SK-N-SH (cell line): ENCODE measurements at regions not wholly inside any gene's neighbourhood (a gene's known extent, or its start where the extent isn't known, plus 50 kb on each side); places are given as distances from the start of the nearest gene placed in this dataset.

ENCODE experiments used
- CTCF ChIA-PET: fragments of 300-600, 350-600 bp; formaldehyde crosslinking; extraction: SDS; loops from one replicate; lab custom pipeline; 2021; lab: Yijun Ruan, JAX
- POLR2A ChIA-PET: fragments of 350-600 bp; sonication (Branson Sonifier 250); formaldehyde crosslinking; extraction: SDS; loops from one replicate; lab custom pipeline; 2020; ENCODE audit warnings: antibody characterized with exemption, inconsistent platforms; lab: Yijun Ruan, JAX
- DNase-seq: peaks from one replicate; pipeline ENCODE4 v3.0.0; 2012
- H2AFZ ChIP-seq: fragments of 200-600 bp; sonication (generic); 2 replicates; pipeline ENCODE4 v1.8.1; 2016; ENCODE audit warnings: antibody characterized with exemption, mild to moderate bottlenecking, low read depth
- H3F3A ChIP-seq: fragments of 200-600 bp; sonication (generic); replicated peaks from 2 replicates; pipeline ENCODE3; 2016; ENCODE audit warnings: antibody characterized with exemption, mild to moderate bottlenecking; ENCODE audit not compliant: insufficient read depth
- H3K27ac ChIP-seq, 2 experiments: fragments of 200-500 bp in 1 of 2; fragments of 200-600 bp in 1 of 2; sonication (Bioruptor generic) in 1 of 2; sonication (generic), shearing (Covaris generic) in 1 of 2; 2 replicates each; pipeline versions ENCODE4 v1.5.1 to v1.6.1; 2014 to 2016; ENCODE audit warnings: low read depth in 2 of 2, inconsistent platforms in 1 of 2, low read length in 1 of 2, mild to moderate bottlenecking in 1 of 2, mixed read lengths in 1 of 2
- H3K27me3 ChIP-seq: fragments of 200-600 bp; sonication (generic), shearing (Covaris generic); 2 replicates; pipeline ENCODE4 v1.6.1; 2016; ENCODE audit warnings: mixed run types; ENCODE audit not compliant: insufficient read depth
- H3K36me3 ChIP-seq, 2 experiments: fragments of 200-500 bp in 1 of 2; fragments of 200-600 bp in 1 of 2; sonication (Bioruptor generic) in 1 of 2; sonication (generic) in 1 of 2; replicated peaks in 1 of 2; 2 replicates each; pipeline versions ENCODE3 to v1.5.1; 2014 to 2016; ENCODE audit warnings: low read length in 1 of 2, mild to moderate bottlenecking in 1 of 2; ENCODE audit not compliant: insufficient read depth in 2 of 2, control insufficient read depth in 1 of 2
- H3K4me1 ChIP-seq, 2 experiments: fragments of 200-500 bp in 1 of 2; fragments of 200-600 bp in 1 of 2; sonication (Bioruptor generic) in 1 of 2; sonication (generic), shearing (Covaris generic) in 1 of 2; 2 replicates each; pipeline versions ENCODE4 v1.5.1 to v1.6.1; 2014 to 2016; ENCODE audit warnings: low read depth in 1 of 2, low read length in 1 of 2, mixed run types in 1 of 2; ENCODE audit not compliant: insufficient read depth in 2 of 2, control insufficient read depth in 1 of 2
- H3K4me2 ChIP-seq: fragments of 200-600 bp; sonication (generic), shearing (Covaris generic); 2 replicates; pipeline ENCODE4 v1.6.1; 2017; ENCODE audit warnings: mixed run types
- H3K4me3 ChIP-seq, 2 experiments: fragments of 200-500 bp in 1 of 2; fragments of 200-600 bp in 1 of 2; sonication (Bioruptor generic) in 1 of 2; sonication (generic), shearing (Covaris generic) in 1 of 2; 2 replicates each; pipeline versions ENCODE4 v1.5.1 to v1.8.1; 2014 to 2016; ENCODE audit warnings: low read depth in 2 of 2, inconsistent platforms in 1 of 2, low read length in 1 of 2, mild to moderate bottlenecking in 1 of 2, mixed read lengths in 1 of 2, moderate library complexity in 1 of 2
- H3K79me2 ChIP-seq: fragments of 200-600 bp; sonication (generic); 2 replicates; pipeline ENCODE4 v1.8.1; 2017; ENCODE audit warnings: mild to moderate bottlenecking; ENCODE audit not compliant: insufficient read depth
- H3K9ac ChIP-seq: fragments of 200-600 bp; sonication (generic); 2 replicates; pipeline ENCODE4 v1.6.1; 2017; ENCODE audit warnings: mixed run types
- H3K9me2 ChIP-seq: fragments of 200-600 bp; sonication (generic); 2 replicates; pipeline ENCODE4 v1.6.1; 2017; ENCODE audit warnings: mixed run types
- H3K9me3 ChIP-seq: fragments of 200-600 bp; sonication (generic); 2 replicates; pipeline ENCODE4 v1.6.1; 2017; ENCODE audit warnings: mixed run types, mild to moderate bottlenecking, moderate library complexity
- H4K20me1 ChIP-seq: fragments of 200-600 bp; sonication (generic); 2 replicates; pipeline ENCODE4 v1.6.1; 2017; ENCODE audit warnings: mild to moderate bottlenecking, mixed run types; ENCODE audit not compliant: insufficient read depth
- EP300 ChIP-seq, 2 experiments: IDR thresholded peaks; 2 replicates each; pipeline versions ENCODE4 v1.4.0 to v1.6.1; 2012; ENCODE audit warnings: borderline replicate concordance in 1 of 2, low read depth in 1 of 2, low read length in 1 of 2
- GABPA ChIP-seq: IDR thresholded peaks from 2 replicates; pipeline ENCODE4 v1.4.0; 2012; ENCODE audit warnings: low read depth, mild to moderate bottlenecking
- GATA2 ChIP-seq: sonication (generic); formaldehyde crosslinking; IDR thresholded peaks from 2 replicates; pipeline ENCODE4 v1.5.0; 2020; ENCODE audit warnings: mild to moderate bottlenecking, missing genetic modification reagents
- NRF1 ChIP-seq: IDR thresholded peaks from 2 replicates; pipeline ENCODE4 v1.6.1; 2012; ENCODE audit warnings: low read depth, mild to moderate bottlenecking, low read length
- POLR2AphosphoS5 ChIP-seq: IDR thresholded peaks from 2 replicates; pipeline ENCODE4 v1.6.1; 2012; ENCODE audit warnings: low read depth, low read length
- RAD21 ChIP-seq: IDR thresholded peaks from 2 replicates; pipeline ENCODE4 v1.6.1; 2012; ENCODE audit warnings: mild to moderate bottlenecking, low read length
- RFX5 ChIP-seq: IDR thresholded peaks from 2 replicates; pipeline ENCODE4 v1.6.1; 2012; ENCODE audit warnings: mild to moderate bottlenecking, improper control_type of control experiment, low read length
- TAF1 ChIP-seq: IDR thresholded peaks from 2 replicates; pipeline ENCODE4 v1.6.1; 2012; ENCODE audit warnings: low read depth, mild to moderate bottlenecking, low read length, moderate library complexity, borderline replicate concordance
- YY1 ChIP-seq: IDR thresholded peaks from 2 replicates; pipeline ENCODE4 v1.4.0; 2012; ENCODE audit warnings: low read depth, mild to moderate bottlenecking
- whole genome bisulfite sequencing: methylation state at CpG from one replicate; pipeline ENCODE4 v1.1.6; 2017; ENCODE audit warnings: low lambda C conversion rate; 5-methylcytosine and 5-hydroxymethylcytosine counted together
- TF ChIP-seq, protein P1 (sequence below): fragments of 150-350 bp; IDR thresholded peaks from 2 replicates; pipeline ENCODE4 v1.6.1; 2017; ENCODE audit warnings: antibody characterized with exemption, low read length, low read depth, borderline replicate concordance
- TF ChIP-seq, protein P2 (sequence below): IDR thresholded peaks from 2 replicates; pipeline ENCODE4; 2012
- TF ChIP-seq, protein P3 (sequence below): IDR thresholded peaks from 2 replicates; pipeline ENCODE4 v1.4.0; 2012; ENCODE audit warnings: low read depth
- TF ChIP-seq, protein P4 (sequence below): fragments of 200-600 bp; sonication (generic); IDR thresholded peaks from 2 replicates; pipeline ENCODE4 v1.6.1; 2017; ENCODE audit warnings: antibody characterized with exemption, mild to moderate bottlenecking, moderate library complexity

DNA sequence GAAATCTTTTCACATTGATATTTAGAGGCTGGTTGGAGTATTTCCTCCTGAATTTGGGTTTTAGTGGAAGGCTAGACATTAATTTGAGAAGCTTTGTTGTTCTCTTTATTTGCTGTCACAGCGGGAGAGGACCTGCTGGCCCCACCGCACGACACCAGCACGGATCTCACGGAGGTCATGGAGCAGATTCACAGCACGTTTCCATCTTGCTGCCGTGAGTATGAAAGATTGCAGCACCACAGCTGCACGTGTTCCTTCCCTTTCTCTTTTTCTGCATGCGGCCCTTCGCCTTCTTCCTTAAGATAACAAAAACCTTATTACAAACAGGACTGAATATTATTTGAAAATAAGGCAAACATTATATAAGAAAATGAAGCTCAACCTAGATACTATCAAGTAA, 555.5 kb downstream of the UTRN start:
- H3K4me2 ChIP-seq: no peak overlapping the region
- H3K9me2 ChIP-seq: no peaks in the 10 kb centered on the region
- WGBS: 80% methylated on average over 10 of the region's 10 CpGs
- H3K79me2 ChIP-seq: no peaks in the 10 kb centered on the region
- H4K20me1 ChIP-seq: no peaks in the 10 kb centered on the region
- no peaks in the 10 kb centered on the region for H3K9me3 ChIP-seq
- no peak overlapping the region for H2AFZ ChIP-seq
- peaks cover 0 to 5% of the 10 kb centered on the region in 2 experiments; a peak in 1 of 4 replicates for H3K4me1 ChIP-seq
- peaks cover 4 to 16% of the 10 kb centered on the region in 2 experiments for H3K36me3 ChIP-seq
- no peaks in the 10 kb centered on the region for H3K27me3 ChIP-seq
- no peak for DNase-seq
- TF ChIP-seq RAD21 (no peak), RFX5 (no peak), POLR2AphosphoS5 (no peak), YY1 (no peak), NRF1 (no peak), TAF1 (no peak)
- TF ChIP-seq, protein P1, sequence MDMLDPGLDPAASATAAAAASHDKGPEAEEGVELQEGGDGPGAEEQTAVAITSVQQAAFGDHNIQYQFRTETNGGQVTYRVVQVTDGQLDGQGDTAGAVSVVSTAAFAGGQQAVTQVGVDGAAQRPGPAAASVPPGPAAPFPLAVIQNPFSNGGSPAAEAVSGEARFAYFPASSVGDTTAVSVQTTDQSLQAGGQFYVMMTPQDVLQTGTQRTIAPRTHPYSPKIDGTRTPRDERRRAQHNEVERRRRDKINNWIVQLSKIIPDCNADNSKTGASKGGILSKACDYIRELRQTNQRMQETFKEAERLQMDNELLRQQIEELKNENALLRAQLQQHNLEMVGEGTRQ: no peak
- TF ChIP-seq, protein P2, sequence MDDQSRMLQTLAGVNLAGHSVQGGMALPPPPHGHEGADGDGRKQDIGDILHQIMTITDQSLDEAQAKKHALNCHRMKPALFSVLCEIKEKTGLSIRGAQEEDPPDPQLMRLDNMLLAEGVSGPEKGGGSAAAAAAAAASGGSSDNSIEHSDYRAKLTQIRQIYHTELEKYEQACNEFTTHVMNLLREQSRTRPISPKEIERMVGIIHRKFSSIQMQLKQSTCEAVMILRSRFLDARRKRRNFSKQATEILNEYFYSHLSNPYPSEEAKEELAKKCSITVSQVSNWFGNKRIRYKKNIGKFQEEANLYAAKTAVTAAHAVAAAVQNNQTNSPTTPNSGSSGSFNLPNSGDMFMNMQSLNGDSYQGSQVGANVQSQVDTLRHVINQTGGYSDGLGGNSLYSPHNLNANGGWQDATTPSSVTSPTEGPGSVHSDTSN: no peak
- TF ChIP-seq, protein P3, sequence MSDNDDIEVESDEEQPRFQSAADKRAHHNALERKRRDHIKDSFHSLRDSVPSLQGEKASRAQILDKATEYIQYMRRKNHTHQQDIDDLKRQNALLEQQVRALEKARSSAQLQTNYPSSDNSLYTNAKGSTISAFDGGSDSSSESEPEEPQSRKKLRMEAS: no peak
- ChIA-PET POLR2A (no interaction called here), CTCF (interaction anchor here (0.7 kb wide), 1 partner anchor 111 kb away, joined by 3 read pairs; no protein-coding TSS in a partner anchor)
- H3K4me3 ChIP-seq: no peak overlapping the region
- no peak overlapping the region for H3K27ac ChIP-seq
- H3F3A ChIP-seq: no peaks in the 10 kb centered on the region
- no peak overlapping the region for H3K9ac ChIP-seq

DNA sequence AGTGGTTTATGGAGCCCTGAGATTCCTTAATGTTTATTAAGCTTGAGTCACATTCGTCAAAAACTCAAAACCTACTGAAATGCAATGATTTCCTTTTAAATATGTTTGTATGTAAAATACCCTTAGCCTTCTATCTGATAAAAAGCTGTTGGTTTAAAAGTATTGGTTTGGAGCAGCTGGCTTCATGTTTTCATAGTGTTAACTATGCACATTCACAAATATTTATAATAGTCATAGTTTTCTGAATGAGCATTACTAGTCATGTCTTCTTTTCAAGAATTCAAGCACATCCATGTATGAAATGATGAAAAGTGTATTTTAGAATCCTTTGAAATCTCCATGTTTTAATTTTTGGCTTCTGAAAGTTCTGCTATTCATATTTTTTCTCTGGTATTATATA, 558.6 kb downstream of the UTRN start:
- no peaks in the 10 kb centered on the region for H3K79me2 ChIP-seq
- WGBS: 29% methylated on average over 1 of the region's 1 CpG
- no peak overlapping the region for H3K9ac ChIP-seq
- CTCF ChIA-PET: no interaction called here
- no peak for TF ChIP-seq EP300 (IDR thresholded peaks at IDR 0.05; ENCODE audit: borderline replicate concordance in 1 of 2, low read depth in 1 of 2, low read length in 1 of 2)
- TF ChIP-seq, protein P4, sequence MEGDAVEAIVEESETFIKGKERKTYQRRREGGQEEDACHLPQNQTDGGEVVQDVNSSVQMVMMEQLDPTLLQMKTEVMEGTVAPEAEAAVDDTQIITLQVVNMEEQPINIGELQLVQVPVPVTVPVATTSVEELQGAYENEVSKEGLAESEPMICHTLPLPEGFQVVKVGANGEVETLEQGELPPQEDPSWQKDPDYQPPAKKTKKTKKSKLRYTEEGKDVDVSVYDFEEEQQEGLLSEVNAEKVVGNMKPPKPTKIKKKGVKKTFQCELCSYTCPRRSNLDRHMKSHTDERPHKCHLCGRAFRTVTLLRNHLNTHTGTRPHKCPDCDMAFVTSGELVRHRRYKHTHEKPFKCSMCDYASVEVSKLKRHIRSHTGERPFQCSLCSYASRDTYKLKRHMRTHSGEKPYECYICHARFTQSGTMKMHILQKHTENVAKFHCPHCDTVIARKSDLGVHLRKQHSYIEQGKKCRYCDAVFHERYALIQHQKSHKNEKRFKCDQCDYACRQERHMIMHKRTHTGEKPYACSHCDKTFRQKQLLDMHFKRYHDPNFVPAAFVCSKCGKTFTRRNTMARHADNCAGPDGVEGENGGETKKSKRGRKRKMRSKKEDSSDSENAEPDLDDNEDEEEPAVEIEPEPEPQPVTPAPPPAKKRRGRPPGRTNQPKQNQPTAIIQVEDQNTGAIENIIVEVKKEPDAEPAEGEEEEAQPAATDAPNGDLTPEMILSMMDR: no peak
- TF ChIP-seq GATA2 (CRISPR knock-in tag): no peak
- TF ChIP-seq GABPA: no peak
- TF ChIP-seq, protein P3: no peak
- DNase-seq: no peak
- no peak overlapping the region for H2AFZ ChIP-seq
- H3K36me3 ChIP-seq: peaks cover 0 to 6% of the 10 kb centered on the region in 2 experiments
- POLR2A ChIA-PET: no interaction called here
- H3F3A ChIP-seq: no peaks in the 10 kb centered on the region
- H3K27ac ChIP-seq: no peak overlapping the region
- H3K27me3 ChIP-seq: no peaks in the 10 kb centered on the region
- no peak overlapping the region for H3K4me2 ChIP-seq
- no peaks in the 10 kb centered on the region for H4K20me1 ChIP-seq
- H3K4me3 ChIP-seq: no peak overlapping the region
- H3K4me1 ChIP-seq: peaks cover 0 to 5% of the 10 kb centered on the region in 2 experiments; a peak in 2 of 4 replicates
- no peaks in the 10 kb centered on the region for H3K9me2 ChIP-seq
- H3K9me3 ChIP-seq: no peaks in the 10 kb centered on the region
